Breast epithelium (tissue), 3 donors: ENCODE measurements at regions not wholly inside any gene's neighbourhood (a gene's known extent, or its start where the extent isn't known, plus 50 kb on each side); places are given as distances from the start of the nearest gene placed in this dataset.

Source experiments
- CTCF ChIP-seq, 3 donors: fragments of 450-650 bp; IDR thresholded peaks; one replicate each; pipeline ENCODE4 v1.5.1; 2016 to 2017; ENCODE audit warnings: antibody characterized with exemption in 3 of 3, mild to moderate bottlenecking in 3 of 3, moderate library complexity in 3 of 3
- POLR2A ChIP-seq: fragments of 450-650 bp; IDR thresholded peaks from one replicate; pipeline ENCODE4 v1.6.1; 2016; ENCODE audit warnings: antibody characterized with exemption, mild to moderate bottlenecking, moderate library complexity
- POLR2AphosphoS5 ChIP-seq, 3 donors: sonication (generic); formaldehyde crosslinking; IDR thresholded peaks; one replicate each; pipeline ENCODE4 v1.6.1; 2017; ENCODE audit warnings: antibody characterized with exemption in 3 of 3

DNA sequence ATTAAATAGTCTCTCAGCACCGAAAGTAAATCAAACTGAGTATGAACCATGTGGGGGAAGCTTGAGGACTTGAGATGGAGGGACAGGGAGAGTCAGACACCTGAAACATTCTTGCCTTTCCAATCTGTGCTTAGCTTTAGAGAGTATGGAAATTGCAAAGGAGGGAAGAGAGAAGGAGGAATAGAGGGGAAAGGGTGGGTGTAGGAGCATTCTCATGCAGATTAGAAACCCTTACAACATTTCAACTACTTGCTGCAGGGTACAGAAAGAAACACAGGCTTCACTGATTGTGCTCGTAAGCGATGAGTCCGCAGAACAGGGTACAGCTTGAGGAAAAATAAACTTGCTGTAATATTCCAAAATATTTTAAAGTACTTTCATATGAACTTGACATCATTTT, 73.8 kb downstream of the NIBAN1 start:
- TF ChIP-seq CTCF (IDR thresholded peaks at IDR 0.05) (no peak), POLR2A (no peak), POLR2AphosphoS5 (IDR thresholded peaks at IDR 0.05) (no peak)
